Activated T-helper 17 cell treated with anti-CD3 and anti-CD28 coated beads, Interleukin-2, amount 50 U/mL, for 72 hours (primary cell): ENCODE measurements at regions not wholly inside any gene's neighbourhood (a gene's known extent, or its start where the extent isn't known, plus 50 kb on each side); places are given as distances from the start of the nearest gene placed in this dataset.

ENCODE experiments used
- ATAC-seq: fragments of 150-1000 bp; cut with Tn5 transposase; replicated peaks from 2 replicates; pipeline ENCODE4 v1.10.0; 2021; ENCODE audit warnings: mild to moderate bottlenecking, moderate library complexity
- H3K27ac Mint-ChIP-seq: one replicate; pipeline ENCODE4 v1.8.0; 2022; ENCODE audit warnings: mixed read lengths
- H3K27me3 Mint-ChIP-seq: one replicate; pipeline ENCODE4 v1.8.0; 2022; ENCODE audit warnings: mixed read lengths
- H3K36me3 Mint-ChIP-seq: one replicate; pipeline ENCODE4 v1.8.0; 2022; ENCODE audit warnings: low read depth, mild to moderate bottlenecking, mixed read lengths
- H3K4me1 Mint-ChIP-seq: one replicate; pipeline ENCODE4 v1.8.0; 2022; ENCODE audit warnings: mixed read lengths
- H3K4me3 Mint-ChIP-seq: one replicate; pipeline ENCODE4 v1.8.0; 2022; ENCODE audit warnings: mild to moderate bottlenecking, mixed read lengths
- H3K9me3 Mint-ChIP-seq: one replicate; pipeline ENCODE4 v1.8.0; 2022; ENCODE audit warnings: mixed read lengths

DNA sequence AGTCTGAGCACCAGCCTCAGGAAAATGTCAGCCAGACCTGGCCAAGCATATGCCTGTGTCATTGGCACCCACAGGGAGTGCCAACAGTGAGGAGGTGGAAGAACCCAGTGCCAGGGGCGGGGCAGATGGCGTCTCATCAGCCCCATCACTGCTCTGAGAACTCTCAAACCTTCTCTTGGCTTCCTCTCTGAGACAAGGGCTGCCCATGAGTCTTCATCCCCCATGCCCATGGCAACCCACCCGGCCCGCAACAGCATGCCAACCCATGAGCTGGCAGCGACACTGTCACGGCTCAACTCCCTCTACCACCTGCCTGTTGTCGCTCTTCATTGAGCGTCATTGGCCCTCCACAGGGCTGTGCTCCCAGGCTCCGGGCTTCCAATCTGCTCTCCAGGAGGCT is 340.5 kb downstream of the BUD13 start:
- H3K27me3 Mint-ChIP-seq = peaks cover 20% of the 10 kb centered on the region
- no peaks in the 10 kb centered on the region for H3K36me3 Mint-ChIP-seq

DNA sequence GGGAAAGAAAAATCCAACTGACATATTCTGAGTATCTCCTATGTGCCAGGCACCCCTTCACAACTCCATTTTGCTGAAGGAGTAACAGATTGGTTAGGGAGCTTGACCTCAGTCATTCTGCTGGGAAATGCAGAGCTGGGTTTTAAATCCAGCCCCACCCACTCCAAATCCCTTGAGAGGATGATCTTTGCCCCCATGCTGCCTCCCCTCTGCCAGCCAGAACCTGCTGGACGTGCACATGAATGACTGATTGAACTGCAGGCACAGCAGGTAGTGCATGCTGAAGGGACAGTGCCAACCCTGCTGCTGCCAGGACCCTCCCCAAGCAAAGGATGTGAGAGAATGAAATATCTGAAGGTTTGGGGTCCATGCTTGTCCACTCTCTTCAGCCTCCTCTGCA is 340.9 kb downstream of the BUD13 start:
- H3K36me3 Mint-ChIP-seq = no peaks in the 10 kb centered on the region
- H3K4me1 Mint-ChIP-seq = no peaks in the 10 kb centered on the region
- peaks cover 18% of the 10 kb centered on the region for H3K27me3 Mint-ChIP-seq
- no peaks in the 10 kb centered on the region for H3K9me3 Mint-ChIP-seq
- H3K4me3 Mint-ChIP-seq = no peak overlapping the region
- ATAC-seq = no peak
- no peak overlapping the region for H3K27ac Mint-ChIP-seq

More for the DNA sequence above, 340.5 kb downstream of the BUD13 start:
- Mint-ChIP-seq H3K9me3 (no peaks in the 10 kb centered on the region), H3K4me1 (no peaks in the 10 kb centered on the region), H3K27ac (no peak overlapping the region), H3K4me3 (no peak overlapping the region)
- no peak for ATAC-seq

DNA sequence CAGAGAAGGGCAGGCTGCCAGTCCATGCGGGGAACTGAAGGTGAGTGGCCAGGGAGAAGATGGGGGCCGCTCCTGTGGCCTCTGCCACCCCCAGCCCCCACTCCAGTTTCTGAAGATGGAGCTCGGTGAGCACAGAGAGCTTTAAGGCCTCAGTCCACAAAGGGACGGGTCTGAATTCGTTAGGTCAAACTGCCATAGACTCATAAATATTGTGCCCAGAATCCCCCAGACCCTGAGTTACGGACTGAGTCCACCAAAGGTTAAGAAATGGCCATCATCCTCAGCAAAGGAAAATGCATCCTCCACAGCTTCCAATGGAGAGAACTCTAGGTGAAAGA is 344.2 kb downstream of the BUD13 start:
- H3K27me3 Mint-ChIP-seq = peaks cover 16% of the 10 kb centered on the region
- no peaks in the 10 kb centered on the region for H3K9me3 Mint-ChIP-seq
- no peak overlapping the region for H3K27ac Mint-ChIP-seq
- H3K4me3 Mint-ChIP-seq = no peak overlapping the region
- H3K4me1 Mint-ChIP-seq = no peaks in the 10 kb centered on the region
- ATAC-seq = no peak
- no peaks in the 10 kb centered on the region for H3K36me3 Mint-ChIP-seq

DNA sequence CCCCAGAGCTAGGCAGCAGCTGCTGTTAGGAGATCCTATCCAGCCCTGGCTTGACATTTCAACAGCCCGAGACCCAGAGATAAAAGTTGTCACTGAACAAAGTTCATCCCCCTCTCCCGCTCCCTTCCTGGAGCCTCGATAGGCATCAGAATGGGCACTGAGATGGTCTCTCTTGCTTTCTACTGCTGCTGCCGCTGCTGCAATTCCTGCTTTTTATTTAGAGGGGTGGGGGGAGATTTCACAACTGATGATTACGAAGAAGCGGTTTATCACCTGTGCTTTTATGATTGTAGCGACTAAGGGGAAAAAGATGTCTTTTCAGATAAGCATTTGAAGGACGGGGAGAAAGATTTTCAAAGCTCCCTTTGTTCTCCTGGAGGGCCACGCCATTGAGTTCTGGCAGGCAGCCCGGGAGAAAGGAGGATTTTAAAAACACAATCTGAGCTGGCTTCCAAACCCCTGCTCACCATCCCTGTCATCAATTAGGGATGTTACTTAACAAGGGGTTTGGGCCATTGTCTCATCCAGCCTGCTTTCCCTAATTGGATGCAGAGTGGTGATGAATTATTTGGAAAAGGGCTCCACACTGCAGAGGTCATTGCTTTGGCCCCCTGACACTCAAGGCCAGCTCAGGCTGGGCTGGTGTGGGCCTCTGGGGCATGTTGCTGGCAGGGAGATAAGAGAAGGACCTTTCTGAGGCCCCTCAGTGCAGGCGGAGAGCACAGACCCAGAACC is 344.7 kb downstream of the BUD13 start:
- Mint-ChIP-seq H3K36me3 (no peaks in the 10 kb centered on the region), H3K4me3 (no peak overlapping the region), H3K27ac (no peak overlapping the region), H3K27me3 (peaks cover 16% of the 10 kb centered on the region), H3K9me3 (no peaks in the 10 kb centered on the region), H3K4me1 (no peaks in the 10 kb centered on the region)
- ATAC-seq = no peak

DNA sequence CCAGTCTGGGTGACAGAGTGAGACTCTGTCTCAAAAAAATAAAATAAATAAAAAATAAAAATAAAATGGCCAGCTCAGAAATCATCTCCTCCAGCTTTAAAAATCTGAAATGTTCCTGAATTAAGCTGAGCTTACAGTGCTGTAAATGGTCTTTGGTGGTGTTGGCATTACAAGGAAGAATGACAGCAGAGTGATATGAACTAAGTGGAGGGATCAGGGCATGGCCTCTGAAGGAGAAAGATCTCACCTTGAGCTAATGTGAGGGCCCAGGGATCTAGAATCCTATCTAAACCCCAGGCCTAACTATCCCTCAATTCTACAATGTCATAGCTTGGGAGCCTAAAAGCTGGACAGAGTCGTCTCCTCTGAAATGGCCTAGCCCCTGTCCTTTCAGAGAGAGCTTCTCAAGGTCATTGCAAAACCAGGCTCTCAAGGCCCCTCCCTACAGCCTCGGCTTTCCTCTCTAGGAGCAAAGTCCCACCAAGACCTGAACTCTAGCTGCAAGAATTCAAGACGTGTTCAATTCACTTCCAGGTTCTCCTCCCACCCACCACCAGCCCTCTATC is 345.4 kb downstream of the BUD13 start:
- no peaks in the 10 kb centered on the region for H3K9me3 Mint-ChIP-seq
- no peak overlapping the region for H3K4me3 Mint-ChIP-seq
- H3K27ac Mint-ChIP-seq = no peak overlapping the region
- no peaks in the 10 kb centered on the region for H3K4me1 Mint-ChIP-seq
- no peaks in the 10 kb centered on the region for H3K36me3 Mint-ChIP-seq
- peaks cover 15% of the 10 kb centered on the region for H3K27me3 Mint-ChIP-seq
- no peak for ATAC-seq

DNA sequence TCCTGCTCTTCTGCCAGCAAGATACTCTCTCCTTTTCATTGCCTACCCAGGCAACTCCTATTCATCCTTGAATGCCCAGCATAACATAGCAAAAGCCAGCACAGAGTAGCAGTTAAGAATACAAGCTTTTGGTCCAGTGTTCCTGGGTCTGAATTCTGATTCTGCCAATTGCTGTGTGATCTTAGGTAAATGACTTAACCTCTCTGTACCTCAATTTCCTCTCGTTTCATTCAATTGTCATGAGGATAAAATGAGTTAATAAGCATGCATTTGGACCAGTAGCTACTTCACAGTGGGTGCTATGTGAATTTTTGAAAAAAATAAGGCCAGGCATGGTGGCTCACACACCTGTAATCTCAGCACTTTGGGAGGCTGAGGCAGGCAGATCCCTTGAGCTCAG is 346.0 kb downstream of the BUD13 start:
- no peaks in the 10 kb centered on the region for H3K36me3 Mint-ChIP-seq
- no peaks in the 10 kb centered on the region for H3K9me3 Mint-ChIP-seq
- ATAC-seq = no peak
- H3K4me1 Mint-ChIP-seq = no peaks in the 10 kb centered on the region
- H3K27me3 Mint-ChIP-seq = peaks cover 15% of the 10 kb centered on the region
- H3K4me3 Mint-ChIP-seq = no peak overlapping the region
- H3K27ac Mint-ChIP-seq = no peak overlapping the region

DNA sequence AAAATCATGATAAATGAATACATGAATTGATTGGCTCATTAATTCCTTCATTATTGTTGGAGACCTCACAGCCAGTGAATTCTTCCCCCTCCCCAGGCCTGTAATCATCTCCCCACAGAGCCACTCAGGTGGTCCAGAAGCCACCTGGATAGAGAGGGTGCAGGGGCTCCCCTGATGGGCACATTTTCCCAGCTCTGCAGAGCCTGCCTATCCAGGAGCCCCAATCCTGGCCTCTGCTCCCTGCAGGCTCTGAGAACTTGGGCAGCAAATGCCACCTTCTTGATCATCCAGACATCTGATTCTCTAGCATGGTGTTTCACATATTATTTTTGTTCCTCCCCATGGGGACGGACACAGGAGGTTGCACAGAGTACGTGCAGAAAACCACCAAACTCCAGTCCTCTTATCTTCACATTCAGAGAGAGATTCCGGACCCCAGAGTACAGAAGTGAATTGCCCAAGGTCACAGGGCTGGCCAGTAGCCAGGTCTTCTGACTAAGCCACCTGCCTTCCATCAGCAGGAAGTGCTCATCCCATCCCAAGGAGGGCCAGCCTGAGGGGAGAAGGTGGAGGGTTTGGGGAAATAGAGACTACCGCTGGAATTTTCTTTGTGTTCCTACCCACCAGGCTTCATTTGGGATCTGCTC is 348.0 kb downstream of the BUD13 start:
- Mint-ChIP-seq H3K27me3 (peaks cover 15% of the 10 kb centered on the region), H3K36me3 (no peaks in the 10 kb centered on the region)

DNA sequence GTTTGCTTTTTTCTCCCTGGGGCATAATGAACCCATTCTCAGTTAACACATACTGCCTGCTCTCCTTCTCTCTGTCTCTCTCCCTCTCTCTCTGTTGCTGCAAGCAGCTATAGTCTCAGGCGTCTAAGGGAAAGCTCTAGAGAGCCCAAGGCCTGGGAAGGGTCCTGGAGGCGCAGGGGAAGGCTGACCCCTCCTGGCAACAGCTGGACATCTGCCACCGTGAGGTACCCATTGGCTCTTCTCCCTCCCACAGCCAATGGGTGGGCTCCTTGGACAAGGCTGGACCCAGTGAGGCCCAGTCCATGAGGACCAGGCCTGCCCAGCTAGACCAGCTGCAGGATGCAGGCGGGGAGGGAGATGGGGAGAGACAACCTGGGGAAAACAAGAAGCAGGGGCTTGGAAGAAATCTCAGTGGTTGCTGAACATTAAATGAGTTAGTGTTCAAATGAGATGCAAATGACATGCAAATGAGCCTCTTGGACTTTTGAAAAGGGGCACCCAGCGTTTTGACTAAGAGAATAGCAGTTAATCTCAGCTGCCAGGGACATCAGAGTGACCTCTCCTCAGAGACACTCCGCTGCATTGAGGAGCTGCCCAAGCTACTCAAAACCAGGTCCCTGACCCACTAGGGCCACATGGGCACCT is 349.7 kb downstream of the BUD13 start:
- Mint-ChIP-seq H3K4me3 (no peak overlapping the region), H3K27me3 (peaks cover 15% of the 10 kb centered on the region), H3K9me3 (no peaks in the 10 kb centered on the region), H3K36me3 (no peaks in the 10 kb centered on the region), H3K27ac (no peak overlapping the region), H3K4me1 (no peaks in the 10 kb centered on the region)
- ATAC-seq = no peak

More for the DNA sequence above, 348.0 kb downstream of the BUD13 start:
- Mint-ChIP-seq H3K27ac (no peak overlapping the region), H3K4me1 (no peaks in the 10 kb centered on the region), H3K9me3 (no peaks in the 10 kb centered on the region), H3K4me3 (no peak overlapping the region)
- no peak for ATAC-seq

DNA sequence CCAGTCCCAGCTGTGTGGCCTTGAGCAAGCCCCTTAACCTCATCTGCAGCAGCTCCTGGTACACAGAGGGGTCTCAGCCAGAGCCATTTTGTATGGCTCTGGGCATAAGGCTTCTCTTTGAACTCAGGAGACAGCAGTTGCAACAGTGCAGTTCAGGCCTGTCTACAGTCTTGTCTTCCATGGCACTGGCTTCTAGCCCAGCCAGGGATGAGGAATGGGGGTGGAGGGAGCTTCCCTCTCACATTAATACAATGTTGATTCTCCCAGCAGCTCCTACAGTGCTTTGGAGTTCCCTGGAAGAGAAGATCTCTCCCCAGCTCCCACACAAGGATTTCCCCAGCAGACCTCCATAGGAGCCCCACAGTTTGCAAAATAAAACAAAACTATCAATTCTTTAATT is 350.2 kb downstream of the BUD13 start:
- Mint-ChIP-seq H3K4me3 (no peak overlapping the region), H3K36me3 (no peaks in the 10 kb centered on the region), H3K27ac (no peak overlapping the region), H3K27me3 (peaks cover 15% of the 10 kb centered on the region), H3K9me3 (no peaks in the 10 kb centered on the region), H3K4me1 (no peaks in the 10 kb centered on the region)
- ATAC-seq = no peak

DNA sequence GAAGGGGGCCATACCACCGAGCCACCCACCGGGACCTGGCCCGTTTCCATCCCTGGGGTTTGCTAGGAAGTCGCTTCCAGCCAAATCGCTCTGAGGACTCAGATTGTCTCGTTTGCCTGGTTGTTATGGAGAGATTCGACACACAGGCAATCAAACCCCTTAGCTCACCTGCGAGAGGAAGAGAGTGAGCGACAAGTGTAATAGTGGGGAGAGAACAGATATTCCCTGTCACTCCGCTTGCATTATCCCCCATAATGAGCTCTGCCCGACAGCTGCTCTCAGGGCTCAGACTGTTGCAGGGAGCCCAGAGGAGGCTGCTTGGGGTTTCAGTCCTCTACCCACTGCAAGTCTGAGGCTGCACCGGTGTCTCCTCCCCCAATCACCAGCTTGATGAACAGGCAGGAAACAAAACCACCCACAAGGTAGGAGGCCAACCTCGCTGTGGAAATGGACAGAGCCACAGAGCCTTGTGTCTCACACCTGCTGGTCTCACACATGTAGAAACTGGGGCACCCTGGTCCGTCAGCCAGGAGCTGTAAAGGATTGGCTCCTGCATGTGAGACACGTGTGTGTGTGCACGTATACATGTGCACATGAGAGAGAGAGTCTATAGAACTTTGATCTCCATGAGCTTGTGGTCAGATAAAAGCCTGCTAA is 351.1 kb downstream of the BUD13 start:
- ATAC-seq = no peak
- Mint-ChIP-seq H3K9me3 (no peaks in the 10 kb centered on the region), H3K27ac (no peak overlapping the region), H3K36me3 (no peaks in the 10 kb centered on the region), H3K27me3 (peaks cover 16% of the 10 kb centered on the region), H3K4me1 (no peaks in the 10 kb centered on the region), H3K4me3 (no peak overlapping the region)

DNA sequence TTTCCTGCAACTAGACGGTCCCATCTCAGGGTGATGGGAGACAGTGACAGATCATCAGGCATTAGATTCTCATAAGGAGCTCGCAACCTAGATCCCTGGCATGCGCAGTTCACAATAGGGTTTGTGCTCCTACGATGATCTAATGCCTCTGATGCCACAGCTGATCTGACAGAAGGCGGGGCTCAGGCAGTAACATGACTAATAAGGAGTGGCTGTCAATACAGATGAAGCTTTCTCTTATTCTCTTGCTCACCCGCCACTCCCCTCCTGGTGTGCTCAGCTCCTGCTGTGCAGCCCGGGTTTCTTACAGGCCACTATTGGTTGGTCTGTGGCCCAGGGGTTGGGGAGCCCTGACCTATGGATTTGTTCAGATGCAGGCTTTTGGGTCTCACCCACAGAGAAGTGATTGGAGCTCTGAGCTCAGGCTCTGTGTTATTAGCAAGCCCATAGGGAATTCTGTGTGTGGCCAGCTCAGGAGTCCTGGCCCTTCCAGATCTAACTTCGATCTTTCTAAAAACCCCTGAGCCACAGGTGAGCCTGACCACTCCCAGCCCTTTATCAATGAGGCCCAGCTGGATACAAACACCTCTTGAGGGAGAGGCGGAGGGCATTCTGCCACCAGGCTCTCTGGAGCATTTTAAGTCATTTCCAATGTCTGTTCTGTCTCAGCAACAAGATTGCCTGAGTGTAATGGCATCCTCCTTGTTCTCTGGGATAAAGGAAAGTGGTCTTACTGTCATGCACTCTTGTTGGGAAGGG is 351.8 kb downstream of the BUD13 start:
- peaks cover 20% of the 10 kb centered on the region for H3K27me3 Mint-ChIP-seq
- no peak overlapping the region for H3K27ac Mint-ChIP-seq
- H3K4me1 Mint-ChIP-seq = no peaks in the 10 kb centered on the region
- no peak for ATAC-seq
- no peak overlapping the region for H3K4me3 Mint-ChIP-seq
- no peaks in the 10 kb centered on the region for H3K9me3 Mint-ChIP-seq
- H3K36me3 Mint-ChIP-seq = no peaks in the 10 kb centered on the region

DNA sequence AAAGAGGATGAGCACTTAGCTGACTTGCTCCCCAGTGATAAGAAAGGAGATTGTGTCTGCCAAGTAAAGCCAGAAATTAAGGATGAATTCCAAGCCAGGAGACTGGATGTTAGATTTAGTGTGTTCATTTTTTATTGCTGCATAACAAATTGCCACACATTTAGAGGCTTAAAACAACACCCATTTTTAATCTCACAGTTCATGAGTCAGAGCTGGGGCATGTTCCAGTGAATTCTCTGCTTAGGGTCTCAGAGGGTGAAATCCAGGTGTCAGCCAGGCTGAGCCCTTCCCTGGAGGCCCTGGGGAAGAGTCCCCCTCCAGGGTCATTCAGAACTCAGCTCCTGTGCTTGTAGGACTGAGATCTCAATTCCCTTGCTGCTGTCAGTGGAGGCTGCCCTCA is 352.8 kb downstream of the BUD13 start:
- Mint-ChIP-seq H3K4me3 (no peak overlapping the region), H3K4me1 (no peaks in the 10 kb centered on the region), H3K9me3 (no peaks in the 10 kb centered on the region), H3K36me3 (no peaks in the 10 kb centered on the region), H3K27ac (no peak overlapping the region), H3K27me3 (peaks cover 20% of the 10 kb centered on the region)
- no peak for ATAC-seq

DNA sequence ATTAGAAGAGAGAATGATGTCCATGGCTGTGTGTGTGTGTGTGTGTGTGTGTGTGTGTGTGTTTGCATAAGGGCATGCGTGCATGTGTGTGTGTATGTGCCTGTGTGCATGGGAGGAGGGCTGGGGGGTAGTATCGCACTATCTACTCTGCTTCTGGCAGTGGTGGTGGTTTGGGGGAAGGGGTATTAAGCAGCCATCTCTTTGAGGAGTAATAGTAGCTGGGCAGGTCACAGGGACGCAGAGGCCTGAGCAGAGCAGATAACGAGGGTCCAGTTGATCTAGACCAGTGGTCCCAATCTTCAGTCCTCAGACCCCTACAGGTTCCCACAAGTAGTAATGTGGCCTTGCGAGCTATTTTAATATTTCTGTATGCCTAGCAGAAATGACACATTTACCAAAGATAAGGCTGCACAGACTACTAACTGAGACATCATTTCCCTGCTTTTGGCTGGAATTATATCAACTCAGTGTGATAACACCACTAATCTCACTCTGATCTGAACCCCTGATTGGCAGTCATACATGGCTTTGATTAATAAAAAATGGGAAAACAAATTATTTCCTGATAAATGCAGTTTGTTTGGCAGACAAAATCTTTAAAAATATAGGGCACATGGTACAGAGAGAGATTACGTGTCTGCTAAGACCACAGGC is 354.3 kb downstream of the BUD13 start:
- no peak for ATAC-seq
- Mint-ChIP-seq H3K4me1 (no peaks in the 10 kb centered on the region), H3K9me3 (no peaks in the 10 kb centered on the region), H3K27ac (no peak overlapping the region), H3K4me3 (no peak overlapping the region), H3K27me3 (peaks cover 16% of the 10 kb centered on the region), H3K36me3 (no peaks in the 10 kb centered on the region)

DNA sequence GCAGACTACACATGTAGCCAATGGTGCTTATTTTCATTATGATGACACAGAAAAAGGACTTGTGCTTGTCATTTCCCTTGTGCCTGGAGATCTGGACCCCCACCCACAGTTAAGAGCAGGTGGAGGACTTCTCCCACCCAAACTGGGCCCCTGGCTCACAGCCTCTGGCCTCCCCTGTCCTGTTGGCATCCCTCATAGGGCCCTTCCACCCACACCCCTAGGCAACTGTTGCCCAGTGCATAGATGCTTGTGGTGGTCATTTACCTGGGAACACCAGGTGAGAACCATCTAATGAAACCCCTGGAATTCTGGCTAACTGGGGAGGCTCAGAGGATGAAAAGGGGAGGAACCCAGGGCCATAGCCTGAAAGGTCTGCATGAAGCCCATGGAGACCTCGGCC is 355.9 kb downstream of the BUD13 start:
- no peaks in the 10 kb centered on the region for H3K4me1 Mint-ChIP-seq
- H3K27ac Mint-ChIP-seq = no peak overlapping the region
- peaks cover 12% of the 10 kb centered on the region for H3K27me3 Mint-ChIP-seq
- H3K4me3 Mint-ChIP-seq = no peak overlapping the region
- no peaks in the 10 kb centered on the region for H3K9me3 Mint-ChIP-seq
- no peaks in the 10 kb centered on the region for H3K36me3 Mint-ChIP-seq
- ATAC-seq = no peak
